HepG2 (cell line): ENCODE measurements at regions not wholly inside any gene's neighbourhood (a gene's known extent, or its start where the extent isn't known, plus 50 kb on each side); places are given as distances from the start of the nearest gene placed in this dataset.

Experiments used
- ATAC-seq: fragments of 200-7000 bp; cut with Tn5 transposase; 3 replicates; pipeline ENCODE4 v1.9.1; 2020; ENCODE audit warnings: mild to moderate bottlenecking, moderate library complexity
- BruUV-seq: library from RNA; stranded (reverse); fragments of 400-500 nt; replicated peaks from 2 replicates; lab custom pipeline; 2021; lab: Mats Ljungman, UMichigan
- CTCF ChIA-PET: fragments of 300-600 bp; formaldehyde crosslinking; extraction: SDS; loops from one replicate; lab custom pipeline; 2021; ENCODE audit warnings: low total read pairs, inconsistent platforms, low intra/inter-chr PET ratio; lab: Yijun Ruan, JAX
- POLR2A ChIA-PET: fragments of 350-600 bp; sonication (Branson Sonifier 250); formaldehyde crosslinking; loops from one replicate; lab custom pipeline; 2020; ENCODE audit warnings: antibody characterized with exemption, inconsistent platforms; lab: Yijun Ruan, JAX
- DNase-seq: peaks from one replicate; pipeline ENCODE4 v3.0.0-alpha.2; 2015; ENCODE audit warnings: low spot score
- FAIRE-seq: peaks from 3 replicates; lab custom pipeline; 2011; peaks lifted over from hg19 to GRCh38; lab: Jason Lieb, UNC
- H2AFZ ChIP-seq: one replicate; pipeline ENCODE4 v1.6.1; 2011; ENCODE audit warnings: low read length, inconsistent platforms
- H3K27ac ChIP-seq: fragments of 300-600 bp; 3 replicates; pipeline ENCODE4 v1.8.0; 2011; ENCODE audit warnings: mixed run types, mild to moderate bottlenecking, mixed read lengths, low read length, inconsistent platforms; ENCODE audit not compliant: insufficient read depth; ENCODE audit errors: extremely low read length
- H3K27me3 ChIP-seq, 2 experiments: fragments of 200-600 bp in 1 of 2; 2 replicates in 1 of 2; 3 replicates in 1 of 2; pipeline versions ENCODE4 v1.6.0 to v1.8.0; 2011; ENCODE audit warnings: low read length in 2 of 2, mild to moderate bottlenecking in 2 of 2, moderate library complexity in 2 of 2, inconsistent platforms in 1 of 2; ENCODE audit not compliant: insufficient read depth in 2 of 2, control insufficient read depth in 1 of 2
- H3K36me3 ChIP-seq, 2 experiments: fragments of 200-600 bp in 1 of 2; replicated peaks in 1 of 2; 2 replicates in 1 of 2; 3 replicates in 1 of 2; pipeline versions ENCODE4 v1.5.1 to v1.8.0; 2011; ENCODE audit warnings: low read length in 2 of 2, inconsistent platforms in 1 of 2; ENCODE audit not compliant: insufficient read depth in 2 of 2, control insufficient read depth in 1 of 2
- H3K4me1 ChIP-seq: 2 replicates; pipeline ENCODE4 v1.5.1; 2012; ENCODE audit warnings: low read length, inconsistent platforms; ENCODE audit not compliant: insufficient read depth
- H3K4me2 ChIP-seq: 2 replicates; pipeline ENCODE4 v1.6.0; 2011; ENCODE audit warnings: low read depth, low read length, inconsistent platforms
- H3K4me3 ChIP-seq, 3 experiments: fragments of 200-600 bp in 1 of 3; sonication (generic), shearing (Covaris generic) in 1 of 3; replicated peaks in 1 of 3; 2 replicates each; pipeline ENCODE4 v1.5.1; 2011 to 2016; ENCODE audit warnings: low read length in 3 of 3, inconsistent platforms in 2 of 3, low read depth in 2 of 3, mild to moderate bottlenecking in 2 of 3, control low read depth in 1 of 3, mixed read lengths in 1 of 3; ENCODE audit not compliant: insufficient read depth in 1 of 3
- H3K79me2 ChIP-seq: one replicate; pipeline ENCODE4 v1.6.1; 2011; ENCODE audit warnings: low read length, inconsistent platforms; ENCODE audit not compliant: insufficient read depth
- H3K9ac ChIP-seq: 2 replicates; pipeline ENCODE4 v1.6.0; 2011; ENCODE audit warnings: mild to moderate bottlenecking, low read depth, low read length, inconsistent platforms; ENCODE audit not compliant: insufficient read depth
- H3K9me3 ChIP-seq: 2 replicates; pipeline ENCODE4 v1.5.1; 2012; ENCODE audit warnings: mild to moderate bottlenecking, low read length
- H4K20me1 ChIP-seq: 2 replicates; pipeline ENCODE4 v1.6.0; 2011; ENCODE audit warnings: inconsistent platforms, mild to moderate bottlenecking, low read length, moderate library complexity; ENCODE audit not compliant: insufficient read depth
- EEA1 ChIP-seq: sonication (generic); formaldehyde crosslinking; IDR thresholded peaks from 2 replicates; pipeline ENCODE4 v1.5.1; 2020; ENCODE audit warnings: mild to moderate bottlenecking, missing genetic modification reagents, borderline replicate concordance
- GATAD2A ChIP-seq: IDR thresholded peaks from 2 replicates; pipeline ENCODE4 v1.6.1; 2016
- PHF20 ChIP-seq: sonication (generic); formaldehyde crosslinking; IDR thresholded peaks from 2 replicates; pipeline ENCODE4 v1.5.0; 2020; ENCODE audit warnings: mild to moderate bottlenecking, missing genetic modification reagents
- TBX2 ChIP-seq: sonication (generic); formaldehyde crosslinking; IDR thresholded peaks from 2 replicates; pipeline ENCODE4 v1.5.0; 2020; ENCODE audit warnings: missing genetic modification reagents, mild to moderate bottlenecking, borderline replicate concordance
- XRCC5 ChIP-seq: fragments of 200-400 bp; formaldehyde crosslinking; optimal IDR thresholded peaks from 2 replicates; pipeline ENCODE3; 2017; ENCODE audit warnings: mild to moderate bottlenecking, low read length
- ZNF563 ChIP-seq: sonication (generic); formaldehyde crosslinking; IDR thresholded peaks from 2 replicates; pipeline ENCODE4 v1.8.0; 2022; ENCODE audit warnings: mild to moderate bottlenecking, moderate library complexity, missing genetic modification reagents
- ZNF616 ChIP-seq: sonication (generic); formaldehyde crosslinking; IDR thresholded peaks from 2 replicates; pipeline ENCODE4 v1.5.0; 2020; ENCODE audit warnings: low read depth, mild to moderate bottlenecking, missing genetic modification reagents
- ZNF724P ChIP-seq: sonication (generic); formaldehyde crosslinking; IDR thresholded peaks from 2 replicates; pipeline ENCODE4 v1.8.0; 2022; ENCODE audit warnings: missing genetic modification reagents, borderline replicate concordance
- ZNF772 ChIP-seq: sonication (generic); formaldehyde crosslinking; IDR thresholded peaks from 2 replicates; pipeline ENCODE4 v1.5.0; 2020; ENCODE audit warnings: mild to moderate bottlenecking, missing genetic modification reagents
- ZNF781 ChIP-seq: sonication (generic); formaldehyde crosslinking; IDR thresholded peaks from 2 replicates; pipeline ENCODE4 v1.5.1; 2020; ENCODE audit warnings: borderline replicate concordance, mild to moderate bottlenecking, missing genetic modification reagents; ENCODE audit errors: not compliant biosample characterization
- WGBS: methylation state at CpG from one replicate; pipeline ENCODE4 v1.1.6; 2017; ENCODE audit warnings: low lambda C conversion rate; 5-methylcytosine and 5-hydroxymethylcytosine counted together
- in situ Hi-C: cut with HindIII; loops from 2 replicates; pipeline ENCODE4 v1.10.0; 2017; ENCODE audit warnings: low pct_unique_long_range_greater_than_20kb; ENCODE audit not compliant: extremely low pct_ligation_motif_present
- intact Hi-C: fragments of 100-400 bp; cut with micrococcal nuclease; formaldehyde crosslinking; loops from one replicate; pipeline ENCODE4 v1.10.0; 2022; ENCODE audit not compliant: unreplicated experiment
- TF ChIP-seq, protein P1 (sequence below): sonication (generic); formaldehyde crosslinking; IDR thresholded peaks from 2 replicates; pipeline ENCODE4 v1.8.0; 2023; ENCODE audit warnings: mild to moderate bottlenecking, missing genetic modification reagents
- TF ChIP-seq, protein P2 (sequence below): sonication (generic); formaldehyde crosslinking; IDR thresholded peaks from 2 replicates; pipeline ENCODE4 v1.5.0; 2020; ENCODE audit warnings: mild to moderate bottlenecking, missing genetic modification reagents, borderline replicate concordance

DNA sequence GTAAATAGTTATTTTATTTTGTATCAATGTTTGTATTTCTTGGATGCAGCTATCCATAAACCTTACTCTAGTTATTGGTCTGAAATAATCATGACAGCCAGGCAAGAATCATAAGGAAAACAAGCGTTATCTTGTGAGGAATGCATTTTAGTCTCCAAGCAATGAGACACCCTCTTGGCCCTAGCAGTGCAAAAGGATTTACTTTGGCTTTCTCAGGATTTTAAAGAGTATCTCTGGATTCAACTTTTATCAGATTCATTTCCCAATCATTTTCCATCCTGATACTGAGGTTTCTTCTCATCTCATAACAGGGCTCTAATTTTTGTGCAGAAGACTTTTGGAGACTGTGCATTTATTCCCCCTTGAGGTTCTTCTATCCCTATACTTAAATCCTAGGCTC is 480.8 kb downstream of the TMX3 start:
- ATAC-seq (no peak), DNase-seq (no peak), FAIRE-seq (no peak)
- Histone ChIP-seq H3K79me2 (no peaks in the 10 kb centered on the region), H3K9me3 (no peaks in the 10 kb centered on the region; the same call in 1 of the 2 replicates), H4K20me1 (no peaks in the 10 kb centered on the region), H3K36me3 (no peaks in the 10 kb centered on the region), H3K27ac (no peak overlapping the region), H3K27me3 (no peaks in the 10 kb centered on the region), H3K9ac (no peak overlapping the region), H3K4me3 (no peak overlapping the region), H2AFZ (no peak overlapping the region)
- CTCF ChIA-PET: no interaction called here
- intact Hi-C loops: no loop called here
- in situ Hi-C loops: no loop called here
- POLR2A ChIA-PET: no interaction called here
- no TSS peak for BruUV-seq
- TF ChIP-seq ZNF724P (no peak), XRCC5 (no peak), ZNF616 (CRISPR knock-in tag) (no peak), EEA1 (CRISPR knock-in tag) (no peak), PHF20 (CRISPR knock-in tag) (no peak), ZNF563 (no peak), TBX2 (no peak), GATAD2A (CRISPR knock-in tag) (no peak), ZNF772 (CRISPR knock-in tag) (no peak), ZNF781 (CRISPR knock-in tag) (no peak)
- TF ChIP-seq, protein P1, sequence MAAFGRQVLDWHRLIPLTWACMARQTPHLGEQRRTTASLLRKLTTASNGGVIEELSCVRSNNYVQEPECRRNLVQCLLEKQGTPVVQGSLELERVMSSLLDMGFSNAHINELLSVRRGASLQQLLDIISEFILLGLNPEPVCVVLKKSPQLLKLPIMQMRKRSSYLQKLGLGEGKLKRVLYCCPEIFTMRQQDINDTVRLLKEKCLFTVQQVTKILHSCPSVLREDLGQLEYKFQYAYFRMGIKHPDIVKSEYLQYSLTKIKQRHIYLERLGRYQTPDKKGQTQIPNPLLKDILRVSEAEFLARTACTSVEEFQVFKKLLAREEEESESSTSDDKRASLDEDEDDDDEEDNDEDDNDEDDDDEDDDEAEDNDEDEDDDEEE (CRISPR knock-in tag): no peak
- TF ChIP-seq, protein P2, sequence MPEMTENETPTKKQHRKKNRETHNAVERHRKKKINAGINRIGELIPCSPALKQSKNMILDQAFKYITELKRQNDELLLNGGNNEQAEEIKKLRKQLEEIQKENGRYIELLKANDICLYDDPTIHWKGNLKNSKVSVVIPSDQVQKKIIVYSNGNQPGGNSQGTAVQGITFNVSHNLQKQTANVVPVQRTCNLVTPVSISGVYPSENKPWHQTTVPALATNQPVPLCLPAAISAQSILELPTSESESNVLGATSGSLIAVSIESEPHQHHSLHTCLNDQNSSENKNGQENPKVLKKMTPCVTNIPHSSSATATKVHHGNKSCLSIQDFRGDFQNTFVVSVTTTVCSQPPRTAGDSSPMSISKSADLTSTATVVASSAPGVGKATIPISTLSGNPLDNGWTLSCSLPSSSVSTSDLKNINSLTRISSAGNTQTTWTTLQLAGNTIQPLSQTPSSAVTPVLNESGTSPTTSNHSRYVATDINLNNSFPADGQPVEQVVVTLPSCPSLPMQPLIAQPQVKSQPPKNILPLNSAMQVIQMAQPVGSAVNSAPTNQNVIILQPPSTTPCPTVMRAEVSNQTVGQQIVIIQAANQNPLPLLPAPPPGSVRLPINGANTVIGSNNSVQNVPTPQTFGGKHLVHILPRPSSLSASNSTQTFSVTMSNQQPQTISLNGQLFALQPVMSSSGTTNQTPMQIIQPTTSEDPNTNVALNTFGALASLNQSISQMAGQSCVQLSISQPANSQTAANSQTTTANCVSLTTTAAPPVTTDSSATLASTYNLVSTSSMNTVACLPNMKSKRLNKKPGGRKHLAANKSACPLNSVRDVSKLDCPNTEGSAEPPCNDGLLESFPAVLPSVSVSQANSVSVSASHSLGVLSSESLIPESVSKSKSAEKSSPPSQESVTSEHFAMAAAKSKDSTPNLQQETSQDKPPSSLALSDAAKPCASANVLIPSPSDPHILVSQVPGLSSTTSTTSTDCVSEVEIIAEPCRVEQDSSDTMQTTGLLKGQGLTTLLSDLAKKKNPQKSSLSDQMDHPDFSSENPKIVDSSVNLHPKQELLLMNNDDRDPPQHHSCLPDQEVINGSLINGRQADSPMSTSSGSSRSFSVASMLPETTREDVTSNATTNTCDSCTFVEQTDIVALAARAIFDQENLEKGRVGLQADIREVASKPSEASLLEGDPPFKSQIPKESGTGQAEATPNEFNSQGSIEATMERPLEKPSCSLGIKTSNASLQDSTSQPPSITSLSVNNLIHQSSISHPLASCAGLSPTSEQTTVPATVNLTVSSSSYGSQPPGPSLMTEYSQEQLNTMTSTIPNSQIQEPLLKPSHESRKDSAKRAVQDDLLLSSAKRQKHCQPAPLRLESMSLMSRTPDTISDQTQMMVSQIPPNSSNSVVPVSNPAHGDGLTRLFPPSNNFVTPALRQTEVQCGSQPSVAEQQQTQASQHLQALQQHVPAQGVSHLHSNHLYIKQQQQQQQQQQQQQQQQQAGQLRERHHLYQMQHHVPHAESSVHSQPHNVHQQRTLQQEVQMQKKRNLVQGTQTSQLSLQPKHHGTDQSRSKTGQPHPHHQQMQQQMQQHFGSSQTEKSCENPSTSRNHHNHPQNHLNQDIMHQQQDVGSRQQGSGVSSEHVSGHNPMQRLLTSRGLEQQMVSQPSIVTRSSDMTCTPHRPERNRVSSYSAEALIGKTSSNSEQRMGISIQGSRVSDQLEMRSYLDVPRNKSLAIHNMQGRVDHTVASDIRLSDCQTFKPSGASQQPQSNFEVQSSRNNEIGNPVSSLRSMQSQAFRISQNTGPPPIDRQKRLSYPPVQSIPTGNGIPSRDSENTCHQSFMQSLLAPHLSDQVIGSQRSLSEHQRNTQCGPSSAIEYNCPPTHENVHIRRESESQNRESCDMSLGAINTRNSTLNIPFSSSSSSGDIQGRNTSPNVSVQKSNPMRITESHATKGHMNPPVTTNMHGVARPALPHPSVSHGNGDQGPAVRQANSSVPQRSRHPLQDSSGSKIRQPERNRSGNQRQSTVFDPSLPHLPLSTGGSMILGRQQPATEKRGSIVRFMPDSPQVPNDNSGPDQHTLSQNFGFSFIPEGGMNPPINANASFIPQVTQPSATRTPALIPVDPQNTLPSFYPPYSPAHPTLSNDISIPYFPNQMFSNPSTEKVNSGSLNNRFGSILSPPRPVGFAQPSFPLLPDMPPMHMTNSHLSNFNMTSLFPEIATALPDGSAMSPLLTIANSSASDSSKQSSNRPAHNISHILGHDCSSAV (CRISPR knock-in tag): no peak
- TF ChIP-seq, all 625 proteins: peak for 0
- Histone ChIP-seq H3K4me2 (no peak overlapping the region), H3K4me1 (no peaks in the 10 kb centered on the region)
- WGBS: 0% methylated on average over 1 of the region's 1 CpG
